Stimulated activated CD8-positive, alpha-beta memory T cell treated with anti-CD3 and anti-CD28 coated beads, Interleukin-7, amount 100 ng/mL, for 1 hour (primary cell): ENCODE measurements at regions not wholly inside any gene's neighbourhood (a gene's known extent, or its start where the extent isn't known, plus 50 kb on each side); places are given as distances from the start of the nearest gene placed in this dataset.
"Not testable (repeated sequence)": the region's sequence is repeated elsewhere in the genome, so short reads cannot be mapped to it uniquely, and the experiment has no call there.

Experiments
- DNase-seq, 2 donors: peaks; one replicate each; pipeline ENCODE4 v3.0.0-alpha.2; 2020; ENCODE audit warnings: low read depth in 2 of 2

DNA sequence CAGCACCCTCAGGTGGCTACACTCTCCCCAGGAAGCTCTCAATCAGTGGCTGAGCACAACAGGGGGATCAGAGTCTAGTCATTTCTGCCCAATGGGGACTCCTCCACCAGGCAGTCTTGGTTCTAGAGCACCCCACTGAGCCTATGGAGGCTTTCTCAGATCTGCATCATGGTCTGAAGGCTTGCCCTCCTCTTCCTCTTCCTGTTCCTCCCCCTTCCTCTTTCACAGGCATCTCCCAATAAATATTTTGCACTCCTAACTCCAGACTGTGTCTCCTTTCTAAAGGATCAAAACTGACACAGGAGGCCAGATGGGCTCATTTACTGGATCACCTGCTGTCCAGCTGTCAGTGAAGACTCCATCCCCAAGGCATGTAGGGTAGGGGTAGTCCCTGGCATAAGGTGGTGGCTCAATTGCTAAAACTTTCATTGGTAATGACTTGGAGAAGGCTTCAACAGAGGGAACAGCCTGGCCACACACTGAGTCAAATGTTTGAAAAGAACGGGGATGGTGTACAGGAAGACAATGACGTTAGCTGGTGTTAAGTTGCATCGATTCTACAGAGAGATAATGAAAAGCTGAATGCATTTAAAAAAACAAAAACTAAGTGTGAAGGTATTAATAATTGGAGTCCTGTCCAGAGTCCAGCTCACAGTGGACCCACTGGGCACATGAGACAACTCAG, 84.2 kb upstream of the SLC2A1 start:
- DNase-seq, result no peak

GRCh38 chr1:43042127-43042526, 83.5 kb upstream of the SLC2A1 start:
- DNase-seq, result no peak

GRCh38 chr1:43041591-43041990, 82.9 kb upstream of the SLC2A1 start:
- DNase-seq, result no peak

DNA sequence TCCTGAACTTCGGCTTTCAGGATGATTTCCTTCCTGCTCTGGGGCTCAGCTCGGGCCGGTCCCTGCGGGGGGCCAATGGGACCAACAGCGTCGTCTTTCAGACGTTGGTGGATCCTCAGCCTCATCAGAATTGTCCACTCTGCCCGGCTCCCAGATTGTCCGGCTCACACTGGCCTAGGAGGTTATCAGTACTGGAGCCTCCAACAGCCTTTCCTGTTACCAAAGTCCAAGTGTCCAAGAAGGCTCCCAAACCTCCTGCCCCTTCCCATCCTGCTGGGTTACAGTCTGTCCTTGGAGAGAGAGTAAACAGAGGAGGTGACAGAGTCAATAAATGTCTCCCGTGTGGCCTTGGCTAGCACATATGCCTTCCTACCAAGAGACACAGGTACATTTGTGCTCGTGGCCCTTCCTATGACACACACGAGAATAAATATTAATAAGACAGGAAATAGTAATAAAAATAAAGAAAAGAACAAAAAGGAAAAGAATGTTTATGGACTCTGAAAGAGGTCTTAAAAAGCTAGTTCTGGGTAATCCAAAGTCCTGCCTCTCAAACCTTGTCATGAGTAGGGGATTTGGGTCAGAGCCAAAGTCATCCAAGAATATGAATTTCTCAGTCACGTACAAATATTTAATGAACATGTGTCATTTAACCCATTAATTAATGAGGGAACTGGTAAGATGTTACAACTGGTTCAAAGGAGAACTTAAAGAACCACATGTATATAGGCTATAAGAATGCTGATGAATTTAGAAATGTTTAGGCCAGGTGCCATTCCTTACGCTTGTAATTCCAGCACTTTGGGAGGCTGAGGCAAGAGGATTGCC, 80.8 kb upstream of the SLC2A1 start:
- DNase-seq, result no peak

GRCh38 chr1:43038232-43038935, 79.7 kb upstream of the SLC2A1 start:
- DNase-seq, result no peak

DNA sequence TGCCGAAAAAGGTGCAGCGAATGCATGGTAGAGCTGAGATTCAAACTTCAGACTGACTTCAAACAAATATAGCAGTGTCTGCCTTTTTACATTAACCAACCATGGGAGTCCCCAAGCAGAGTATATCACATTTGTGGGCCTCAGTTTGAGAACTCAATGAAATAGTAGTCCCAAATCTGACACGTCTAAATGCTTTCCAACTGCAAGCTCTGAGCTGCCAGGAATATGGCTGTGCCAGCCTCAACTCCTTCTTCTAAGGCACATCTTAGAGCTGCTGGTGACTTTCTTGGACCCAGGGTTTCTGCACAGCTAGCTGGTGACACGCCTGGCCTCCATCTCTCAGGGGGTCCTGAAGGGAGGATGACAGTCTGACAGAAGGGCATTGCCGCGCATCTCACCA, 78.8 kb upstream of the SLC2A1 start:
- no peak for DNase-seq

DNA sequence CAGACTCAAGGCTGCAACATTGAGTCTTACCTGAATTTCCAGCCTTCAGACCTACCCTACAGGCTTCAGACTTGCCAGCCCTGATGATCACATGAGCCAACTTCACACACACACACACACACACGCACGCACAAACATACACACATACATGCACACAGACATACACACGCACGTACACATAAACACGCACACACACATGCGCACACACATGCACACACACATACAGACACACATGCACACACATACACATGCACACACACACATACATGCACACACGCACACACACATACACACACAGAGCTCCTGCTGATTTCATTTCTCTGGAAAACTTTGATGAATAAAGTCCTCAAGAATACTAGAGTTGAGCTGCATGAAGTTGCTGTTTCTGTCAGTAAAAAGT, 78.3 kb upstream of the SLC2A1 start:
- DNase-seq, result no peak

- DNase-seq, result no peak
Observed at GRCh38 chr1:43035821-43036741, 77.4 kb upstream of the SLC2A1 start.

- DNase-seq, result no peak
Observed at GRCh38 chr1:43034778-43035177, 76.1 kb upstream of the SLC2A1 start.

GRCh38 chr1:43034195-43034658, 75.6 kb upstream of the SLC2A1 start:
- DNase-seq, result no peak

DNA sequence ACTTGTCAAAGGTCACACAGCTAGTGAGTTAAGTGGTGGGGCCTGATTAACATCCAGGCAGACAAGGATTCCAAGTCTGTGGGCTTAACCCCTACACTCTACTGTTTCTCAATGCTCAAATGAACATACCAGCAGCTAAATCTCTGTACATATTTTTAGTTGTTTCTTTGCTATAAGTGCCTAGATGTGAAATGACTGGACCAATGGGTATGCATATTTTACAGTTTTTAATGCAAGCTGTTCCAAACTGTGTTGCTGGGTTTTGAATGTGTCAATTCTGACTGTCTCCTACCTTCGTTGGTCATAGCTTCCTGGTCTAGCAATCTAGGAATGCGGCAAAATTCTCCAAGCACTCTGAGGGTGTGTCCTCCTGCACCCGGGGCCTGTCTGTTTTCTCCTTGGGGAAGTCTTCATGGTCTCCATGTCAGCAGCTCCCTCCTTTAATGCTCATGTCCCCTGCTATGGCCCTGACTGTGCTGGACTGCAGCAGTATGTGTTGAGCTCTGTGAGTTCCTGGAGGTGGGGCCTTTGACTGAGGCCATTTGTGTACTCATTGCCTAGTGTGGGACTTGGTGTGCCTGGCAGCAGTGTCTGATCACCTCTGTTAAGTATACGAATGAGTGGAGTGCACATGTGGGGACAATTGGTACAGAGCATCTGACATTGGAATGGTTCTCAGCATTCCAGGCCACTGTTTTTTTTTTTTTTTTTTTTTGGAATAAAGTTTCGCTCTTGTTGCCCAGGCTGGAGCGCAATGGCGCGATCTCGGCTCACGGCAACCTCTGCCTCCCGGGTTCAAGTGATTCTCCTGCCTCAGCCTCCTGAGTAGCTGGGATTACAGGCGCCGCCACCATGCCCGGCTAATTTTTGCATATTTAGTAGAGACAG, 72.9 kb upstream of the SLC2A1 start:
- DNase-seq, result no peak

DNA sequence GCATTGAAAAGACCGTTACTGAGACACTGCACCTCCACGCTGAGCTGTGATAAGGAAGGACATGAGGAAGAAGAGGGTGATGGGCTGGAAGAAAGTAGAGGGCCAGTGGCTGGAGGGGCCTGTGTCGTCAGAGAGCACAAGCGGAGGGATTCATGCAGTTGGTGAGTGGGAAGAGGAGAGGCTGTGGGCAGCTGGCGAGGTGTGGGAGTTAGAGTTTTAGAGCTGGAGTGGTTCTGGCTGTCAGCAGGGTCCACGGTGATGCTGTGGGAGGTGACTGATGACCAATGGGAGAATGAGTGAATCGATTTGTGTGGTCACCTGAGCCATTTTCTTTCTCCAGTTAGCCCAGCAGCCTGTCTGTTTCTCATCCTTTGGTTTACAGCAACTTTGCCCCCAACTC, 66.2 kb upstream of the SLC2A1 start:
- no peak for DNase-seq

GRCh38 chr1:43021547-43022474, 63.1 kb upstream of the SLC2A1 start:
- DNase-seq, result no peak

GRCh38 chr1:43019226-43019625, 60.6 kb upstream of the SLC2A1 start:
- DNase-seq, result no peak

GRCh38 chr1:43018121-43018520, 59.5 kb upstream of the SLC2A1 start:
- no peak for DNase-seq

DNA sequence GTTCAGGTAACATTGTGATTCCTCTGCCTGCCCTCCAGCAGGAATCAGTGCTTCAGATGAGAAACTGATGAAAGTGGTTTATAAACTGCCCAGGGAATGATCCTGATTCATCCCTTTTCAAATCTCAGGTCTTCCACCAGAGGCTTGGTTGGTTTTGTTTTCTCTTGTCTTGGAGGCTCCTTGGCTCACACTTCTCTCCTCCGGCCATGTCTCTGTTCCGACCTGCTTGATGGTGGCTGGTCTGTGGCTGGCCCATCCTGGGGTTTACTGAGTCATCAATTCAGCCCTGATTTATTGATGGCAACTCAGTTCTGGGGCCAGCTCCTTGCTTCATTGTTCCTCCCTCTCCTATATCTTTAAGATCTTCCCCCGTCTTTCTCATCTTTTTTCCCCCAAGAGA, 56.6 kb upstream of the SLC2A1 start:
- DNase-seq, result no peak

DNA sequence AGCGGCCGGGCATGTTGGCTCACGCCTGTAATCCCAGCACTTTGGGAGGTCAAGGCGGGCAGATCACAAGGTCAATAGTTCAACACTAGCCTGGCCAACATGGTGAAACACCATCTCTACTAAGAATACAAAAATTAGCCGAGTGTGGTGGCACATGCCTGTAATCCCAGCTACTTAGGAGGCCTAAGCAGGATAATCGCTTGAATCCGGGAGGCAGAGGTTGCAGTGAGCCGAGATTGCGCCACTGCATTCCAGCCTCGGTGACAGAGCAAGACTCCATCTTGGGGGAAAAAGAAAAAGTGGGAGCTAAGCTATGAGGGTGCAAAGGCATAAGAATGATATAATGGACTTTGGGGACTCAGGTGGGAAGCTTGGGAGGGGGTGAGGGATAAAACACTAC, 55.9 kb upstream of the SLC2A1 start:
- DNase-seq, result not testable (repeated sequence)

DNA sequence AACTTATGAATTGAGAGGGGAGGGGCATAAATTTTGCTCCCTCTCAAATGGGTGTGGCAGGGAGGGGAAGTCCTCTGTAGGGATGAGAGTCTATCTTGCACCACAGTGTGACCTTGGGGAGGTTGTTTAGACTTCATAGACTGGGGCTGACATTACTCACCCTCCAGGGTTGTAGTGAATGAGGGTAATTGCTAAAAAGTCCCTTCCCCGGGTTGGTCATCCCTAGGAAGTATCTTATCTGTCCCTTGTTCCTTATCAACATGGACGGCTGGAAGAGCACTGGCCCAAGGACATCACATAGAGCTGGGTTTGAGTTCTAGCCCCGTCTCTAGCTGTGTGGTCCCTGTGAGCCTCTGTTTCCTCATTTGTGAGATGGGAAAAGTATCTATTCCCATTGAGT, 52.4 kb upstream of the SLC2A1 start:
- DNase-seq, result no peak

- DNase-seq, result no peak
Observed at GRCh38 chr1:43009274-43009673, 50.6 kb upstream of the SLC2A1 start.
